ENCODE measurements at regions not wholly inside any gene's neighbourhood (a gene's known extent, or its start where the extent isn't known, plus 50 kb on each side); places are given as distances from the start of the nearest gene placed in this dataset.

- TF ChIP-seq POLR2A (IDR thresholded peaks at IDR 0.05) = no peak
- TF ChIP-seq, protein P1, sequence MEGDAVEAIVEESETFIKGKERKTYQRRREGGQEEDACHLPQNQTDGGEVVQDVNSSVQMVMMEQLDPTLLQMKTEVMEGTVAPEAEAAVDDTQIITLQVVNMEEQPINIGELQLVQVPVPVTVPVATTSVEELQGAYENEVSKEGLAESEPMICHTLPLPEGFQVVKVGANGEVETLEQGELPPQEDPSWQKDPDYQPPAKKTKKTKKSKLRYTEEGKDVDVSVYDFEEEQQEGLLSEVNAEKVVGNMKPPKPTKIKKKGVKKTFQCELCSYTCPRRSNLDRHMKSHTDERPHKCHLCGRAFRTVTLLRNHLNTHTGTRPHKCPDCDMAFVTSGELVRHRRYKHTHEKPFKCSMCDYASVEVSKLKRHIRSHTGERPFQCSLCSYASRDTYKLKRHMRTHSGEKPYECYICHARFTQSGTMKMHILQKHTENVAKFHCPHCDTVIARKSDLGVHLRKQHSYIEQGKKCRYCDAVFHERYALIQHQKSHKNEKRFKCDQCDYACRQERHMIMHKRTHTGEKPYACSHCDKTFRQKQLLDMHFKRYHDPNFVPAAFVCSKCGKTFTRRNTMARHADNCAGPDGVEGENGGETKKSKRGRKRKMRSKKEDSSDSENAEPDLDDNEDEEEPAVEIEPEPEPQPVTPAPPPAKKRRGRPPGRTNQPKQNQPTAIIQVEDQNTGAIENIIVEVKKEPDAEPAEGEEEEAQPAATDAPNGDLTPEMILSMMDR (IDR thresholded peaks at IDR 0.05) = no peak
Measured at GRCh38 chr3:10746684-10747083, 69.3 kb upstream of the SLC6A11 start.
